HG03558 (cell line): ENCODE measurements at regions not wholly inside any gene's neighbourhood (a gene's known extent, or its start where the extent isn't known, plus 50 kb on each side); places are given as distances from the start of the nearest gene placed in this dataset.

ENCODE experiments used
- ATAC-seq: cut with Tn5 transposase; IDR thresholded peaks from one replicate; pipeline ENCODE4 v1.9.1; 2021; ENCODE audit warnings: moderate number of reproducible peaks; ENCODE audit not compliant: unreplicated experiment; ENCODE audit errors: extremely low read depth

DNA sequence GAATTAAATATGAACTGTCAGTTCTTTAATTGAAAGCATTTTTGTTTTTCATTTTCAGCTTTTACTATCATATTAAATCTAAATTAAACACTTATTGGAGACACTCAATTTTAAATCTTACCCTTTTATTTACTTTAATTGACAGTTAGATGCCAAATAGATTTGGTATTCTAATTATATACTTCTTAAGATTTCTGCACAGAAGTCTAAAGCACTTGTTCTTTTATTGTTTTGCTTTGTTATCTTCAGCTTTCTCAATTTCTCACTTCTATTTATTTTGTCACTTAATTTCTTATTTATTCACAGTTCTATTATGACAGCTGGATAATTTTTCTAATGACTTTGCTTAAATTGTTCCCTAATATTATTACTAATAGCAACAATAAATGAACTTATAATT lies 1397.3 kb upstream of the MIR17HG start:
- no peak for ATAC-seq

DNA sequence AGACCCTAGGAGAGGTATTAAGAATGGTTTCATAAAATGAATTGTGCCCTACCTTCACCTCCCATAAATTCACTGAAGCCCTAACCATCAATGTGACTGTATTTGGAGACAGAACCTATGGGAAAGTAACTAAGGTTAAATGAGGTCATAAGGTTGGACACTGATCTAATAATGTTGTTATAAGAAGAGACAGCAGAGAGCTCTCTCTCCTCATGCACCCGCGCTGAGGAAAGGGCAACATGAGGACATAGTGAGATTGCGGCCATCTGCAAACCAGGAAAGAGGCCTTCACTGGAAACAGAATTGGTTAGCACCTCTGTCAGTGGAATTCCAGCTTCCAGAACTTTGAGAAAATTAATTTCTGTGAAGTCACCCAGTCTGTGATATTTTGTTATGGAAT lies 1396.1 kb upstream of the MIR17HG start:
- ATAC-seq, result no peak

DNA sequence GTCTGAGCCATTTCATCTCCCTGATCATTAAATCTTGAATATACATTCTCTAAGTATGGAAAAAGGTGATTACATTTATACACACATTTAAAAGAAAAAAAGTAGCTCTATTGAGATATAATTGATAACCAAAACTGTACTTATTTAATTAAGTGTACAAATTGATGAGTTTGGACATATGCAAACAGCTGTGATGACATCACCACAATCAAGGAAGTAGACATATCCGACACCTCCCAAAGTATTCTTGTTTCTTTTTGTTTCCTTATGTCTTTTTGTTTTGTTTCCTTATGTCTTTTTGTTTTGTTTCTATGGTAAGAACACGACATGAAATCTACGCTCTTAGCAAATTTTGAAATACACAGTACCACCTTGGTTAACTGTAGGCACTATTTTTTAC lies 1393.9 kb upstream of the MIR17HG start:
- no peak for ATAC-seq

DNA sequence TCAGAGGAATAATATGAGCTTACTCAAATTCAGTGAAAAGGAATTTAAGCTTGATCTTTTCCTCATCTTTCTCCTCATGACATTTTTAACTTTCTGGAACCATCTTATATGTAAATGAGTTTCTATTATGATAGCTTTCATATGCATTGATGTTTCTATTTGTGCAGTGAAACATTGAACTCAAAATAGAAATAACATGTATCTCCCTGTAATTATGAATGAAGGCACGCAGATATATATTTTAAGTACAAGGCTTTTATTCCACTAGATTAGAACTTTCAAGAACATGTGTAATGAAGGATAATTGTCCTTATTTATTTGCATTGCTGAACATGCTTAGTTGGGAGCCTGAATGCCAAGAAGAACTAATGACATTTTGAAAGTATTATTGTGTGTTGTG lies 1391.7 kb upstream of the MIR17HG start:
- ATAC-seq, result no peak

DNA sequence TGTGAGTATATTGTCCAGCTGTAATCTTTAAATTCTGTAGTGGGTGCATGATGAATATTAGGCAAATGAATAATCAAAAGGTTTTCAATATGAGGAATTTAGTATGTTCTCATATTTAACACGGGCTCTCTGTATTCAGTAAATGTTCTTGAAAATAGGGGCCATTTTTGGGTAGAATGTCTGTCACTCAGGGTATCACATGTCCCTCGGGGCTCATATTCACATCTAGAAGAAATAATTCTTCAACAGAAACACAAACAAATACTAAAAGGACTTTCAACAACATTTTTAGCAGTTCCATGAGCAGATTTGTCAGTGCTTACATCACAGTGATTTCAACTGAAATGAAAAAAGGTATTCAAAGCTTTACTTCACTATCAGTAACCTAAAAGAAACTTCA lies 1388.4 kb upstream of the MIR17HG start:
- no peak for ATAC-seq

DNA sequence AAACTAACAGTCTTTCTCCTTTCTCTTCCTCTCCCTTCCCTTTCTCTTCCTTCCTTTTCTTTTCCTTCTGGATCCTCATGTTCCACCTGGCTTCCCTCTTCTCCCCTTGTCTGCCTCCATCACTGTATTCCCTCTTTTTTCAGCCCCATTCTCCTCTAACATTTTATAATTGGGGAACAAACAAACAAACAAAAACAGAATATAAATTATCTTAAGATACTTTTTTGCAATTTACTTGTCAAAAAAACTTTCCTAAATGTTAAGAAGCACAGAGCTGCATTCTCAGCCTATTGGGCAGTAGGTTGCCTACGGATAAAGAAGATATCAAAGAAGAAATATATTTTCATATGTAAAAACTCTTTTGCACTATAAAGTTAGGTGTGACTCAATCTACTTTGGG lies 1382.2 kb upstream of the MIR17HG start:
- no peak for ATAC-seq

DNA sequence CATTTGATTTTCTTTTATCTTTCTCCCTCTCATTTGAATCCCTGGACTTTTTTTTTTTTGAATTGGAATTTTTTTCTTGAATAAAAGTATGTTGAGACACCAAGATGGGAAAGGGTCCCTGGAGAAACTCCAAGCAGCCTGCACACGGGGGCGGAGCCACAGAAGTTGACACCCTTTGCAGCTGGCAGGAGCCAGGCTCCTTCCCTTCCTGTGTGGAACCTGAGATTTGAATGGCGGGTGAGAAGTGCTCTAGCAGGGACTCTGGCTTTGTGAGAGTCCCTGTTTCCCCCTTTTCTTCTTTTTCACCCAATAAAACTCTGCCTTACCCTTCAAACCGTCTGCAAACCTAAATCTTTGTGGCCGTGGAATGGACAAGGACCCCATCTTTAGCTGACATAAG lies 1381.0 kb upstream of the MIR17HG start:
- no peak for ATAC-seq

DNA sequence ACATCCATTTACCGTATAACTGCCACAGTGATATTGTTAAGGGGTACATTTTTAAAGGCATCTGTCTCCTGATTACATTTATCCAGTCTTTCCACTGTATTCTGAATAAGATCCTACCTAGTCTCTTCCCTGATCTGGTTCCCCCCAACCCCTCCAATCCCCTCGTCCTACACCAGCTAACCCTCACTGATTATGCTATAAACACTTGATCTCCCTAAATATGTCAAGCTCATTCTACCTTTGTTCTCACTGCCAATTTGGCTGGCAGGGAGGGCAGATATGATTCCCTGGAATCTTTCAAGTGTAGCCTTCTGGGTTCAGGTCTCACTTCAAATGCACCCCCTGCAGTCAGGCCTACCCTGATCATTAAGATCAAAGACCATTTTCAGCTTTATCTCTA lies 1379.8 kb upstream of the MIR17HG start:
- ATAC-seq, result no peak

DNA sequence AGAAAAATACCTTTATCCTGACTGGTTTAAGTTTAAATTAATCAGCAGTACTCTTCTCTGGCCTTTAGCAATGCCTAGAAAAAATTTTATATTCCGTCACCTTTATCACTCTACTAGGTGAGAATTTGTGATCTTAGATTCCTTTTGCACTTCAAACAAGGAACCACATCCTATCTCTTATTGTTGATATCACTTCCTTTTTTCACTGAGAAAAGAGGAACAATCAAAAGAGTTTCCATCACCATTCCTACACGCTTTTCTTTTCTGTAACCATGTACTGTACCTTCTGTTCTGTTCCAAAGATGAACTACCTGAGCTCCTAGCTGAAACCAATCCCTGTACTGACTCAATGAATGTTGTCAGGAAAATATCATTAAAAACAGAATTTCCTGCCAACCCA lies 1379.0 kb upstream of the MIR17HG start:
- ATAC-seq, result no peak

DNA sequence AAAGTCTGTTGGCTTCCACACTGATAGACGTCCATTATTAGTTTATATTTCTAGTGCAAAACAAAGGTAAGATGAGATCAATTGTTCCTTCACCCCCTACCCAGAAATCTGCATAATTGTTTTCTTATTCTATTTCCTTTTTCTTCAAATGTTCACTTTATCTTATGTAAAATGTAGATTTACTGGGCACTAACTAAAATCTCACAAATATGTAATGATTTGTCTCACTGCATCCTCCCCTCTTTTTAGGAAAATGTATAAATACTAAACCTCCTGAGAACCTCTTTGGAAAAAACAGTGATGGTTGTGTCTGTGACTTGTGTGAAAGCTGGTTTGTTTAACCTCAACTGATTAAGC lies 1377.2 kb upstream of the MIR17HG start:
- no peak for ATAC-seq

DNA sequence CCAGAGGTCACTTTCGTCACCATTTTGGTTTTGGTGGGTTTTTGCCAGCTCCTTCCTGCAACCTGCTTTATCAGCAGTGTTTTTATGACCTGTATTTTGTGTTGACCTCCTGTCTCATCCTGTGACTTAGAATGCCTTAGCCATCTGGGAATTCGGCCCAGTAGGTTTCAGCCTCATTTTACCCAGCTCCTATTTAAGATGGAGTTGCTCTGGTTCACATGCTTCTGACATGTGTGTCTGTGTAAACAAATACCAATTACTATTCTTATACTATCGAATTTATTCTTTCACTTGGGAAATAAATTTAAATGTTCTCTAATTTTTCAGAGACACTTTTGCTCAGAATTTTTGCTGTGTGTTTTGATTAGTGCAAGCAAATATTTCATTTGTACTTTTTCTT lies 1370.3 kb upstream of the MIR17HG start:
- no peak for ATAC-seq

DNA sequence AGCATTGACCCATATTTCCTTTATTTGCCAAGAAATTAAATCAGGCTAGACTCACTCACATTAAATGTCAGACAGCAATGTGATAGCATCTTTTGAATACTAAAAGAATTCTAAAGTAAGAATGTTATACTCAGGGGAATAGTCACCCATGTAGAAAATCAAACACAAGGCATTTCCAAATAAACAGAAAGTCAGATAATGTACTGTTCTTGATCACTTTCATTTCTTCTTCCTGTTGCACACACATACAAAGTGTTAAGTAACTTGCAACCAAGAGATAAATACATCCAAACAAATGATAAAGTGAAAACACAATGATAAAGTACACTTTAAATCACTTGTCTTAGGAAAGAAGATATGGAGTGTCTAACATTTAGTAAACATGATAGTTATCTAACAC lies 1366.6 kb upstream of the MIR17HG start:
- no peak for ATAC-seq

DNA sequence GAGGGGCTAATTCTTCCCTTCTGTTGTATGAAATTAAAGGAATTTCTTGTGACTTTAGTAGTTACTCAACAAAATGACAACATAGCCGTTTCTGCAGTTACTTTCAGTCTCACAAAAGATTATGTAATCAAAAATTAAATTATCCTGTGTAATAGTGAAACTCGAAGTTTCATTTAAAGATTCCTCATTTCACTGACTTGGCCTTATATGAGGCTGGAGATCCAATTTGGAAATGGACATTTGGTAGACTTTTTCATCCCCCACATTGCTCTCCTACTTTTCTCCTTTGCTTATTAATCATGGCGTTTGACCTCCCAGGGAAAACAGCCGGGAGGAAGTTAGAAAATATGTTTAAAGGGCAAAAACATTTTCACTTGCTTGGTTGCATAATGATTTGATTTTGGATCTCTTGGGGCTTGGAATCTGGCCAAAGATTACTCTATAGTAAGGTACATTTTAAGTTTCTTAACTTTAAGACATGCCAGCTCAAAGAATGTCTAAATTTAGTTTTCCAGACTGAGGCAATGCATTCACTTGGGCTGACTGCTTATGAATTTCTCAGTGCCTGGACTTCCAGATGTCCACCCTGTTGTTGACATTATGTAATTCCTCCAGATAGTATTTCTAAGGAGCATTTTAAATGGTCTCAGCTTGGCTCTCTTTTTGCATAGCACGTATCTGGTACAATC lies 1364.9 kb upstream of the MIR17HG start:
- no peak for ATAC-seq

DNA sequence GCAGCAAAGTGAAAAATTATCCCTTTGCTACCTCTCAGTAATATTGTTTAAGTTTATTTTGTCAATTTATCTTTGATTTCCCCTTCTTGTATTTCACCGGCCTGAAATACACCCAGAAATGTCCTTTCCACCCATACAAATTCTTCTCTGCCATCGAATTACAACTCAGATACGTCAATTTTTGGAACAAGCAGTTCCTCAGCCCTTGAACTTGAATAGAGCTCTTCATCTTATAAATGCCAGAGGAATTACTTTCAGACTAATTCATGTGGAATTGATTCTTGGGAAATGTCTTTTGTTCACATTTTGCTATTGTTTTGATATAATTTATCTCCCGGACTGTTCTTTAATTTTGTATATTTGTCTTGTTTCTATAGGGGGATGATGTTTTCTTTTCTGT lies 1359.3 kb upstream of the MIR17HG start:
- no peak for ATAC-seq

DNA sequence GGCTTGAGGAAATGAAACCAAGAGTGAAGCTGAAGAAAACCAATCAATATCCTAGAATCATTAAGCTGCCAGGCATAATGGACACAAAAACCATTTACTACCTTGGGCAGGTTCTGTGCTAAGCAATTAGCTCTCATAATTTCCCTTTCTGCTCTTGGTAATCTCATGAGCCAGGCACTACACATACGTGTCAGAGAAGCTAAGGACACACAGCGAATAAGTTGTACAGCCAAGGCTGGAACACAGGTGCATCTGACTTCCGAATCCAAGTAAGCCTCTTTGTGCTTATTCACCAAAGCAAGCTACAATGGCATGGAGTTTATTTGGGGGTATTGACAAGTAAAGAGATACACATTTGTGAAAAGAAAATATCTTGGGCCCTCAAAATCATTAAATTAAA lies 1343.9 kb upstream of the MIR17HG start:
- ATAC-seq, result no peak

DNA sequence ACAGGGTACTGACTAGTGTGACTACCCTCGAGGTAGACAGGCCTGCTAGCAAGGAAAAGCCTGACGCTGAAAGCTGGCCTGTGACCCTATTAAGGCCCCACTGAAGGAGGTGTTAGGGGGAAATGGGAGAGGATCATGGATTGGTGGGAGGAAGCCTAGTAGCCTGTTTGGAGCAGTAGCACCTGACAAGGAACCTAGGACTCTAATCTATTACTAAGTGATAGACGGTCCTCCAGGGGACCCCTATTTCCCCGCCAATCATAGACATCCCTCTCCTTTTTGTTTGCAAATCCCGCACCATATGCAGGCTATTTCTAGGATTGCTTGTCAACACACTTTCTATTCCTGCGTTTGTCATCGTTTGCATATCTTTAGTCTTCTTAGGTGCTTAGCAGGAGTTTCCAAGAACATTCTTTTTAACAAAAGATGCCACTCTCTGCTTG lies 1338.8 kb upstream of the MIR17HG start:
- ATAC-seq, result no peak

DNA sequence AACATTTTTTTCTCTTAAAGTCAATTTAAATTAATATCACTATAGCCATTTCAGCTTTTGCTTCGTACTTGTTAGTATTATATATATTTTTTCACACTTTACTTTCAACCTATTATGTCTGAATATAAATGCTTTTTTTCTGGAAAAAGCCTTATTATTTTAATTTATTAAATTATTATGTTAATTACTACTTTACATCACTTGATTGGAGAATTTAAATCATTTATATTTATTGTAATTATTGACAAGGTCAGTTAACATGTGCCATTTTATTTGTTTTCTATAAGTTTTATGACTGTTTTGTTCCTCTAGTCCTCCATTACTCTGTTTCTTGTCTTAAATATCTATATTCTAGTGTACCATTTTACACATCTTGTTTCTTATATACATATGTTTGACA lies 1333.4 kb upstream of the MIR17HG start:
- no peak for ATAC-seq

DNA sequence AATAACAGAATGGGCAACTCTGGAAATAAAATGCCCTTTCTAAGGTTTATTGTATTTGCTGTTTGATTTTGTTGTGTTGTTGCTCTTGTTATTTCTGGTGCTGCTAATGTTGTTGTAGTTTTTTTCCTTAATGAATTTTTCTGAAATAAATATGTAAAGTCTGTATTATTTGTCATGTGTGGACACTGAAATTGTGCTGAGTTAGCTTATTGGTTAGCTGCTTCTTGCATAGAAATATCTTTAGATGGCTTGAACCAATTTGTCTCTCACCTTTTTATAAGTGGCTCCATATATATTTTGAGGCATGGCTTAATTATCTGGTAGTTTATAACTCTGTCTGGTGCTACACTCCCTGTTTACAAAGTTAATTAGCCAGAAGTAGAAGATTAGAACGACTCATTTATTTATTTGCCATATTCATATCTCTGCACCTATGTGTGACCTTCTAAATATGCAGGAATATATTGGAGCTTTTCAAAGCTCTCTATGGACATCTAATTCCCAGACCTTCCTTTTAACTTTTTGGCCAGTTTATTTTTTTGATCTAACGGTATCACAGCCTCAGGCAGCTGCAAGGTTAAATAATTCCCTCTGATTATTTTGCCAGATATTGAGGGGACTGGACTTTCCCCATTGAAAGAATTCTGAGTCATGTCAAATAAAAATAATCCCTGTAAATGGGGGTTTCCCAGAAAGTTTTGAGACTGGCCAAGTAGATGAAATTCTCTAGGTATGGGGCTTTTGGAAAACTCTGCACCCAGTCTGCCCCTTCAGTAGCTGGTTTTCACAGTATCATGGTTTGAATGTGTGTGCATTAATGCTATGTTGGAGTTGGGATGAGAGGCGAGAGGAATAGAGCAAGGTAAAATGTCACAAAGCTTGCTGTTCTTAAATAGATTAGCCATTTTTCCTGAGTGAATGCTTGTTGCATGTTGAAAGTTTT lies 1331.7 kb upstream of the MIR17HG start:
- ATAC-seq, result no peak

DNA sequence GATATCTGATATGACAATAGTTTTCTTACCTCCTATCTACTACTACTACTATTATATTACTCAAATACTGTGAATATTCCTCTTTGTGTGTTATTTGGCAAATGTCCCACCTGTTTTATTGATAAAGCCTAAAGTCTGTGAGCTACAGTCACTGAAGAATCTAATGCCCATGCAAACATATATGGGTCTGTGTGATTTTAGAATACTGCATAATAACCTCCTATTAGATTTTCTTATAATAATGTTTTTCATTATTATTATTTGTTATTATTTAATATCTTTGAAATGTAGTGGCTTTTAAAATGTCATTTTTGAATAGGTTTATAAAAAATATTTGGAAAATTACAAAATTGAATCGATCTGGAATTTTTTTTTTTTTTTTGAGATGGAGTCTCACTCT lies 1330.8 kb upstream of the MIR17HG start:
- no peak for ATAC-seq

DNA sequence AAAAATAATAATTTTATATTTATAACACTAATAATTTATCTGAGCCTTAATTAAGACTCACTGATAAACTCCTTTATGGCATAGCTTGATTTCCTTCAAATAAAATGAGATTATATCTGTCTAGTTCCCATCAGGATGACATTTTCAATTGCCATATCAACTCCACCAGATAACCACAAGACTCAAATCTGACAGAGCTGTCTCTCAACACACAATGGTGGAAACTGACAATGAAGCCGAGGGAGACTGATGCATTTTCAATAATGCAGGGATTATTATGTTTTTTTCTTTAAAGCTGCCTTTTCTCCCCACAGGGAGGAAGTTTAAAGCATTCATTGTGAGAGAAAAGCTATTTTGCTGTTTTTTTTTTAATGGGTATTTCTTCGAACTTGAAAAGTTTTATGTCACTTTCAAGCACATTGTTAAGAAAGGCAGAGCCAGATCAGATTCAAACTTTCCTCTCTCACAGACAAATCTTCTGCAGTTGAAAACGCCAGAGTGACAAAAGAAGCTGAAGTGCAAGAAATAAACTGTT lies 1326.9 kb upstream of the MIR17HG start:
- no peak for ATAC-seq

DNA sequence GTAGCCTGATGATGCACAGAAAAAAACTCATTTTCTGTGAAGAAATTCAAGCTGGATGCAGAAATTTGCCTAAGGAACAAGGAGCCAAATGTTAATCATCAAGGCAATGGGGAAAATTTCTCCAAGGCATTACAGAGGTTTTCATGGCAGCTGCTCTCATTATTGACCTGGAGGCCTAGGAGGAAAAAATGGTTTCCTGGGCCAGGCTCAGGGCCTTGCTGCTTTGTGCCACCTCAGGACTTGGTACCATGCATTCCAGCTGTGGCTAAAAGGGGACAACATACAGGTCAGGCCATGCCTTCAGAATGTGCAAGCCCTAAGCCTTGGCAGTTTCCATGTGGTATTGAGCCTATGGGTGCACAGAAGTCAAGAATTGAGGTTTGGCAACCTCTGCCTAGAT lies 1320.1 kb upstream of the MIR17HG start:
- no peak for ATAC-seq

DNA sequence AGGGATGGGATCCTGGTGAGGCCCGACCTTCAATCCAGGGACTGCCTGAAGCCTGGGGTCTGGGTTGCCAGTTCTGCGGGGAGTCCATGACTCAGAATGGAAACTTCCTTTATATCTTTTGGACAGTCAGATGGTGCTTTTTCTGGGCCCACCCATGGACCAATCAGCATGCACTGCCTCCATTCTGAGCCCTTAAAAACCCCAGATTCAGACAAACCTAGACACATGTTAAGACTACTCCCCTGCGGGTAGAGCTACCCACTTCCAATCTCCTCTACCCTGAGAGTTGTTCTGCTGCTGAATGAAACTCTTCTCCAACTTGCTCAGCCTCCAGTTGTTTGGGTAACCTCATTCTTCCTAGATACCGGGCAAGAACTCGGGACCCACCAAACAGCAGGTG lies 1315.2 kb upstream of the MIR17HG start:
- ATAC-seq, result no peak
